GM06990 (cell line): ENCODE measurements at regions not wholly inside any gene's neighbourhood (a gene's known extent, or its start where the extent isn't known, plus 50 kb on each side); places are given as distances from the start of the nearest gene placed in this dataset.

Experiments
- DNase-seq: peaks from one replicate; pipeline ENCODE4 v3.0.0-alpha.2; 2011; ENCODE audit not compliant: insufficient read length; ENCODE audit errors: extremely low read depth
- H3K27me3 ChIP-seq: replicated peaks from 2 replicates; pipeline ENCODE4 v1.6.0; 2011; ENCODE audit warnings: low read length; ENCODE audit not compliant: control insufficient read depth, insufficient read depth
- H3K36me3 ChIP-seq: 2 replicates; pipeline ENCODE4 v1.5.1; 2011; ENCODE audit warnings: low read length; ENCODE audit not compliant: control insufficient read depth, insufficient read depth
- H3K4me3 ChIP-seq: replicated peaks from 2 replicates; pipeline ENCODE4 v1.5.1; 2011; ENCODE audit warnings: low read depth, mild to moderate bottlenecking, control low read depth, low read length
- CTCF ChIP-seq: IDR thresholded peaks from 2 replicates; pipeline ENCODE4 v1.5.1; 2011; ENCODE audit warnings: low read length, control low read depth, mild to moderate bottlenecking, inconsistent platforms; ENCODE audit not compliant: insufficient read depth, poor library complexity, severe bottlenecking

- DNase-seq = no peak
- Histone ChIP-seq H3K36me3 (no peaks in the 10 kb centered on the region), H3K27me3 (no peaks in the 10 kb centered on the region), H3K4me3 (no peak overlapping the region)
- no peak for TF ChIP-seq CTCF
Measured at GRCh38 chr1:23625929-23626535, 65.6 kb upstream of the RPL11 start.

- no peak for DNase-seq
- no peak for TF ChIP-seq CTCF
- no peaks in the 10 kb centered on the region for H3K27me3 ChIP-seq
- no peak overlapping the region for H3K4me3 ChIP-seq
- no peaks in the 10 kb centered on the region for H3K36me3 ChIP-seq
Measured at GRCh38 chr1:23625459-23625858, 66.1 kb upstream of the RPL11 start.

GRCh38 chr1:23624440-23624839 is 65.1 kb upstream of the ID3 start:
- TF ChIP-seq CTCF = no peak
- Histone ChIP-seq H3K27me3 (no peaks in the 10 kb centered on the region), H3K4me3 (no peak overlapping the region), H3K36me3 (no peaks in the 10 kb centered on the region)
- DNase-seq = no peak

GRCh38 chr1:23622284-23622683 is 63.0 kb upstream of the ID3 start:
- H3K4me3 ChIP-seq = no peak overlapping the region
- no peaks in the 10 kb centered on the region for H3K36me3 ChIP-seq
- H3K27me3 ChIP-seq = no peaks in the 10 kb centered on the region
- DNase-seq = no peak
- TF ChIP-seq CTCF = no peak

- Histone ChIP-seq H3K4me3 (no peak overlapping the region), H3K27me3 (no peaks in the 10 kb centered on the region), H3K36me3 (no peaks in the 10 kb centered on the region)
- TF ChIP-seq CTCF = no peak
- DNase-seq = no peak
Measured at GRCh38 chr1:23620605-23621004, 61.3 kb upstream of the ID3 start.
